Stimulated activated CD4-positive, alpha-beta T cell treated with anti-CD3 and anti-CD28 coated beads, TNF-alpha, amount 100 ng/mL, for 48 hours (primary cell): ENCODE measurements at regions not wholly inside any gene's neighbourhood (a gene's known extent, or its start where the extent isn't known, plus 50 kb on each side); places are given as distances from the start of the nearest gene placed in this dataset.

Experiments used
- DNase-seq, 3 donors: peaks; one replicate each; pipeline ENCODE4 v3.0.0-alpha.2; 2020; ENCODE audit warnings: low read depth in 3 of 3

GRCh38 chr4:66693694-66694093, 851.6 kb downstream of the CENPC start:
- DNase-seq = no peak

- no peak for DNase-seq
Observed at GRCh38 chr4:66691101-66691500, 854.2 kb downstream of the CENPC start.

DNA sequence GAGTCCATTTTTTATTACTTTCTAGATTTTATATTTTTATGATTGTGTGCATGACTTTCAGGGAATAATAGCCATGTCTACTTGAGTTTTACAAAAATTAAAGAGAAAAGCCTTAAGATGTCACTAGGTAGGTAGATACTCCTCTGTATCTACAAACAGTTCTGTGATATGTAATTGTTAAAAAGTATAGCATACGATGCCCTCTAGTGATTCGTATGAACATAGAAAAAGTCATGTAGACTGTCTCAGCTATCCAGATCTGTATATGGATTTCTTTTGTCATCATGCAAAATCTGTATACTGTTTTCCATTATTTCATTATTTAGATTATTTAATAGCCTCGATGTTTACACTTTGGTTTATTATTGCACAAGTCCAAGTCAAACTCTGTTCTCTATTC, 856.6 kb downstream of the CENPC start:
- no peak for DNase-seq

DNA sequence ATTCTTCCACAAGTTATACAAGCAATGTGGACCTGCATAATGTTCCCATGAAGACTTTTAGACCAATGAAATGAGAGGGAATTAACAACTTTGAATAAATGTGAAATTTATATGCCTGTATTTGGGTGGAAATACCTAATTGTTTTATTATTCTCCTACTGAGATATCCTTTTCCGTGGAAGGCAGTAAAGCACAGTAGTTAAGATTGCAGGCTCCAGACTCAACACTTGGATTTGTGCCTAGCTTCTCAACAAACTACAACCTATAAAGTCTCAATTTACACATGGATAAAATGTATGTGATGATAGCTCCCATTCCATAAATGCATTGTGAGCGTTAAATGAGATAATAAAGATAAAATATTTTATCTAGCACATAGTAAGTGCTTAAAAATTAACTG, 857.8 kb downstream of the CENPC start:
- no peak for DNase-seq

DNA sequence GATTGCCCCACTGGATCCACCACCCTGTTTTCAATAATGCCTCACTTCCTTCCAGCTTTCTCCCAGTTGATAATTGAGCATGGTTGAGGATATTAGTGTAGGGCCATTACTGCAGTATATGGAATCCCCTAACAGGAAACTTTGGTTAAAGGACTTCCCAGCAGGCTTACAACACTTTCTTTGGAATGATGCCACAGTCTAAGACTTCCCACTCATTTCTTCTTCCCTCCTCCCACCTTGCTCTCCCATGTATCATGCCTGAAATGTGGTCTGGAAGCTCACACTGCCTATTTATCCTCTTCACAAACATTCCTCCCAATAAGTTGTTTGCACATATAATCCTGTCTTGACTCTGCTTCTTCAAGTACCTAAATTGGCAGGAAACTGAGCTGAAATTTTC, 863.3 kb downstream of the CENPC start:
- no peak for DNase-seq

GRCh38 chr4:66667249-66667648, 878.1 kb downstream of the CENPC start:
- DNase-seq = no peak

GRCh38 chr4:66662620-66663019, 882.7 kb downstream of the CENPC start:
- DNase-seq = no peak

DNA sequence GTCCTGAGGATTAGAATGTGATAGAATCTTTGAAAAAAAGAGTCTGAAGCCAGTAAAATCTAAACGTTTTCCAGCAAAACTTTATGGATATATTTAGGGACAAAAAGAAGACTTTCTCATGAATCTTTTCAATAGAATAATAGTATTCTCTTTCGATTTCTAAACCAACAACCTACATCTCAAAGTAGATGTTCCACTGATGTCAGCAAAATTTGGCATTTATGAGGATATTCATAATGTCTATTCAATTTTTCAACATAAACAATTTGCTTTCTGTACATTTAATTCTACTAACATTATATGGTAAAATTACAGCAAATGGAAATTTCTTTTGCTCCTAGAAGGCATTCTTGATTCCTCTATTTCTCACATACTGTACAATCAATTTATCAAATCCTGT, 886.5 kb downstream of the CENPC start:
- DNase-seq = no peak

GRCh38 chr4:66655505-66655904, 889.8 kb downstream of the CENPC start:
- DNase-seq = no peak

DNA sequence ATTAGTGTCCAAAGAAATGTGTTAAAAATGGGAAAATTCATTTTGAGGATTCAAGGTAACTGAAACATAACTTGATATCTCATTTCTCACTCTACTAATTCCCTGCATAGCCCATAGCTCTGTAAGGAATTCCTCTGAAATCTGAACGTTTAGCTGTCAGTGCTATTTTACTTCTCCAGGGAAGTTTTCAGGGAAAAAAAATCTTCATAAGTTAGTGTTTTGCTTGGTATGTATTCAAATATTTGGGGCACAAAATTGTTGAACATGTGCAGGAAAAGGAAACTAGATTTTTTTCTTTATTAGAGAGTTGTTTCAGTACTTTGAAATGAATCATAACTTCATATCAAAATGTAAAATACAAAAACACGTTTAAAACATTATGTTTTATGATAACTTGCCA, 891.4 kb downstream of the CENPC start:
- no peak for DNase-seq

GRCh38 chr4:66649236-66649635, 896.1 kb downstream of the CENPC start:
- no peak for DNase-seq

- no peak for DNase-seq
Observed at GRCh38 chr4:66647926-66648325, 897.4 kb downstream of the CENPC start.

DNA sequence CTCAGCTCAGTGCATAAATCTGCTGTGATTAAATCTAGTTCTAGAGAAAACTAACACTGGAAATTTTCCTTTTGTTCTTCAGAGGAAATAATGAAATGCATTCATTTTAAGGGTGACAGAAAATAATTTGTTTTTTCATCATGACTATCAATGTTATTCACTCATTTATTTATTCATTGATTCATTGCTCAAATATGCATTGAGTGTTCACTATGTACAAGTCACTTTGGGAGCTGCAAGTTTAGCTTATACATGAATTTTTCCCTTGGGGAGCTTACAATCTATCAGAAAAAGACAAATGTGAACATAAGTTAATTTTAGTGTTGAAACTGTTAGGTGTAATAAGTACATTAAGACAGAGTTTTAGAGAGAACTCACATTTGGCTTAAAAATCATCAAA, 897.8 kb downstream of the CENPC start:
- no peak for DNase-seq

- no peak for DNase-seq
Observed at GRCh38 chr4:66640233-66640990, 904.9 kb downstream of the CENPC start.

- DNase-seq = no peak
Observed at GRCh38 chr4:66639361-66639760, 905.9 kb downstream of the CENPC start.

DNA sequence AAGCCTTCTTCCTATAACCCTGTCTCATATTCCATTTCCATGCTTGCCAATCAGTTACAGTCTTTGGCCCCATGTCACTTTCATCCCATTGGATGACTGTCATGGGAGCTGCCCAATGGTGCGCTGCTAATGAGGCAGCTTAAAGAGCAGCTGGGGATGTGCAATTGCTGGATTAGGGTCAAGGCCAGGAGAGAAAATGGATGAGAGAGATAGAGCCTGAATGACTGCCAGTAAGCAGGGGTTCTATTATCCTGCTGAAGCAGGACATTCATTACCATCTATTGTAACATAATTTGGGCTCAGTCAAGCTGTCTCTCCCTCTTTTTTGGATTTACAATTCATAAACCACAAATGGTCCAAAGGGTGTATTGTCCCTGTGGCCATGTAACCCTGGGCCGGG, 909.0 kb downstream of the CENPC start:
- DNase-seq = no peak

DNA sequence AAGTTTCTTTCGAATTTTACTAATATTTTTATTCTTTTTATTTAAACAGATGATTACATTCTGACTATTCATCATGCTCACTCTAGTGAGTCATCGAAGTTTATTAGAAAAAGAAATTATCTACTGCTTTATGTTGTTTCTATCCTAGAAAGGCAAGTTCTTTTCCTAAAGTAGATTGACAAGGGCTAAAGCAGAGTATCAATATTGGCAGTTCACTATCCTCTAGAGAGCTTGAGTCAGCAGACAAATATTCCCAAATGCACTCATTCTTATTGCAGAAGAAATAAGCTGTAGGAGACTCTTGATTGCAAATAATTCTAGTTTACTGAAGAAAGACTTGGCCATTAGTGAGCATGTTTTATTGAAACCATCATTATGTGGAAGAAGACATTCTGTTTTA, 911.8 kb downstream of the CENPC start:
- DNase-seq = no peak

GRCh38 chr4:66629927-66630326, 915.4 kb downstream of the CENPC start:
- DNase-seq = no peak

DNA sequence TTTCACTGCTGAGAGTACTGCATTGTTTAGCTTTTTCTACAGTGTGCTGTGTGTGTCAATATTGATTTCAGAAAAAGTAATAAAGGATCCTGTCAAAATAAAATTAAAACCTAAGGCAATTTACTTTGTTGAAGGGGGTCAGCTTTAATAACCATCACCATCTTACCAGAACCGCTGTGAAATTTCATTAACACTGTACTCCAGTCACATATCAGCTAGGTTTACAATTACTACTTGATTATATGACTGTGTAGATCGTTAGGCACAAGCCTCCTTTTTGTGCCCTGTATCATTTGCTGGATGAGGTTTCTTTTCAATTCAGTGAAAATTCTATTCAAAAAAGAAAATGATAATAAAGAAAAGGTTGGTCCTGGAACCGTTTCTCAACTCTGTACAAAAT, 917.2 kb downstream of the CENPC start:
- DNase-seq = no peak

DNA sequence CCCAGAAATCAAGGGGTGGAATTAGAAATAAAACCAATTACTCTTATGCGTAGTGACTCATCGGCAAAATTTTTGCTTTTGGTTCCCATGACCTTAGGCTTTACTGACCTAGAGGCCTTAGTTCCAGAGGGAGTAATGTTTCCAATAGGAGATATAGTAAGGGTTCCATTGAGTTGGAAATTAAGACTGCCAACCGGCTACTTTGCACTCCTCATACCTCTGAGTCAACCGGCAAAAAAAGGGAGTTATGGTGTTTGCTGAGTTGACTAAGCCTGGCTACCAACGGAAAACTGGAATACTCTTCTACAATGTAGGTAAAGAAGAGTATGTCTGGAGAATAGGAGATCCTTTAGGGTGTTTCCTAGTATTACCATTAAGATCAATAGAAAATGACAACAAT, 919.8 kb downstream of the CENPC start:
- DNase-seq = no peak

DNA sequence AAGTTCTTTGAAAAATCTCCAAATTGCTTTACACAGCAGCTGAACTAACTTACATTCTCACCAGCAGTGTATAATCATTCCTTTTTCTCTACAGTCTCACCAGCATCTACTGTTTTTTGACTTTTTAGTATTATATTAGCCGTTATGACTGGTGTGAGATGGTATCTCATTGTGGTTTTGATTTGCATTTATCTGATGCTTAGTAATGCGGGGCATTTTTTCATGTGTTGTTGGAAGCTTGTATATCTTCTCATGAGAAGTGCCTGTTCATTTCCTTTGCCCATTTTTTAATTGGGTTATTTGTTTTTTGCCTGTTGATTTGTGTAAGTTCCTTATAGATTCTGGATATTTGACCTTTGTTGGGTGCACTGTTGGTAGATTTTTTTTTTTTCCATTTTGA, 931.7 kb downstream of the CENPC start:
- no peak for DNase-seq

DNA sequence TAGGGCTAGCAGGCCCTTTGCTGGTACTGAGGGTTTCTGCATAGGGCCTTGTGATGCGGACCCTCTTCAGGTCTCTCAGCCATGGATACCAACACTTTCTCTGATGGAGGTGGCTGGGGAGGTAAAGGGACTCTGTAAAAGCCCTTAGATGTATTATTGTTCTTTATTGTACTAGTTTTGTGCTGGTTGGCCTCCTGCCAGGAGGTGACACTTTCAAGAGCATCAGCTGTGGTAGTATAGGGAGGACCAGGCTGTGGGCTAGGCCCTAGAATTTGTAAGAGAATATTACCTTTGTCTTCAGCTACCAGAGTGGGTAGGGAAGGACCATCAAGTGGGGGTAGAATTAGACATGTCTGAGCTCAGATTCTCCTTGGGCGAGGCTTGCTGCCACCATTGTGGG, 936.3 kb downstream of the CENPC start:
- DNase-seq = no peak

DNA sequence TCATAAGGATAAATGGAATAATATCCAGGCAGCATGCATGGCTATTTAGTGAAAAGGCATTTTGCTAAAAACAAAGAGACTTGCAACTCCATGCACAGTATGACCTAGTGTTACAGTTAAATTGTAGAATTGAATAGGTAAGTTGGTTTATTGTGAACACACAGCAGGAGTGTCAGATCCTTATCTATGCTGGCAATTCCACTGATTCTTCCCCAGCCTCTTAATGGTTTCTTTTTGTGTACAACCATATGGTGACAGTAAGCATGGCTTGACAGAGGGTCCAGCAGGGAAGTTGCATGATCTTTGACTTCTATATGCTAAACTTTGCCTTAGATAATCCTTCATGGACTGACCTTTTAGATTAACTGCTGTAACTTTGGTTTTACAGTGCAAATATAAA, 936.6 kb upstream of the EPHA5 start:
- no peak for DNase-seq

DNA sequence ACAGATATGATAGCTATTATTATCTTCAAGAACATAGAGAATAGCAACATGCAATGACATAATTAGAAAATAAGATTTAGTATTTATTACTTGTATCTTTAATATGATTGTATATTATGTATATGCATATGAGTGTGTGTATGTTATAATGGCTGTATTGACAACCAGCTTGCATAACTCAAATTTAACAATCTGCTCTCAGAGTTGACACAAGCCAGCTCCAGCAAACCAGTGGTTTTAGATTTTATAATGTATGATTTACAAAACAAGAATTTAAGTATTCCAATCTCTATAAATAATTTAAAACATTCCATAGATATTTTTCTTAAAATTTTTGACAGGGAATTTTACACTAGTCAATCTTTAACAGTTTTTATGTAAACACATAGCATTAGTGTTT, 935.9 kb upstream of the EPHA5 start:
- DNase-seq = no peak
